COLO829 (cell line): ENCODE measurements at regions not wholly inside any gene's neighbourhood (a gene's known extent, or its start where the extent isn't known, plus 50 kb on each side); places are given as distances from the start of the nearest gene placed in this dataset.

Experiments used
- DNase-seq: peaks from one replicate; pipeline ENCODE4 v3.0.0; 2012; ENCODE audit warnings: low spot score

- DNase-seq = no peak
Observed at GRCh38 chr21:19692231-19692630, 1288.6 kb upstream of the TMPRSS15 start.

GRCh38 chr21:19695796-19696195, 1292.2 kb upstream of the TMPRSS15 start:
- DNase-seq = no peak

- no peak for DNase-seq
Observed at GRCh38 chr21:19700476-19700875, 1296.9 kb upstream of the TMPRSS15 start.

GRCh38 chr21:19702726-19703125, 1295.5 kb upstream of the NCAM2 start:
- no peak for DNase-seq

GRCh38 chr21:19704832-19705231, 1293.4 kb upstream of the NCAM2 start:
- no peak for DNase-seq

- no peak for DNase-seq
Observed at GRCh38 chr21:19712441-19712840, 1285.8 kb upstream of the NCAM2 start.

GRCh38 chr21:19713313-19713712, 1284.9 kb upstream of the NCAM2 start:
- DNase-seq = no peak

GRCh38 chr21:19724081-19724480, 1274.1 kb upstream of the NCAM2 start:
- DNase-seq = no peak

GRCh38 chr21:19731251-19731650, 1267.0 kb upstream of the NCAM2 start:
- DNase-seq = no peak

- DNase-seq = no peak
Observed at GRCh38 chr21:19759836-19760235, 1238.4 kb upstream of the NCAM2 start.

- no peak for DNase-seq
Observed at GRCh38 chr21:19767546-19767945, 1230.7 kb upstream of the NCAM2 start.

- DNase-seq = no peak
Observed at GRCh38 chr21:19771881-19772280, 1226.3 kb upstream of the NCAM2 start.

GRCh38 chr21:19776076-19776475, 1222.1 kb upstream of the NCAM2 start:
- DNase-seq = peak; percentile 26

- DNase-seq = no peak
Observed at GRCh38 chr21:19781881-19782652, 1216.1 kb upstream of the NCAM2 start.

GRCh38 chr21:19785941-19786340, 1212.3 kb upstream of the NCAM2 start:
- no peak for DNase-seq

GRCh38 chr21:19792004-19792403, 1206.2 kb upstream of the NCAM2 start:
- DNase-seq = no peak

- no peak for DNase-seq
Observed at GRCh38 chr21:19807201-19807600, 1191.0 kb upstream of the NCAM2 start.

GRCh38 chr21:19810779-19811178, 1187.4 kb upstream of the NCAM2 start:
- DNase-seq = no peak

GRCh38 chr21:19830446-19830845, 1167.8 kb upstream of the NCAM2 start:
- no peak for DNase-seq

GRCh38 chr21:19832551-19832950, 1165.7 kb upstream of the NCAM2 start:
- DNase-seq = no peak

GRCh38 chr21:19833082-19833481, 1165.1 kb upstream of the NCAM2 start:
- no peak for DNase-seq

GRCh38 chr21:19842601-19843000, 1155.6 kb upstream of the NCAM2 start:
- no peak for DNase-seq

GRCh38 chr21:19844334-19844733, 1153.9 kb upstream of the NCAM2 start:
- no peak for DNase-seq

- DNase-seq = no peak
Observed at GRCh38 chr21:19850157-19850556, 1148.1 kb upstream of the NCAM2 start.
